EL (cell line): ENCODE measurements at regions not wholly inside any gene's neighbourhood (a gene's known extent, or its start where the extent isn't known, plus 50 kb on each side); places are given as distances from the start of the nearest gene placed in this dataset.

Experiments used
- DNase-seq: peaks from one replicate; pipeline ENCODE4 v3.0.0-alpha.2; 2016

GRCh38 chr3:124381575-124382333, 348.5 kb upstream of the UMPS start:
- peak; percentile 20 for DNase-seq

GRCh38 chr3:124383051-124383450, 347.2 kb upstream of the UMPS start:
- no peak for DNase-seq

DNA sequence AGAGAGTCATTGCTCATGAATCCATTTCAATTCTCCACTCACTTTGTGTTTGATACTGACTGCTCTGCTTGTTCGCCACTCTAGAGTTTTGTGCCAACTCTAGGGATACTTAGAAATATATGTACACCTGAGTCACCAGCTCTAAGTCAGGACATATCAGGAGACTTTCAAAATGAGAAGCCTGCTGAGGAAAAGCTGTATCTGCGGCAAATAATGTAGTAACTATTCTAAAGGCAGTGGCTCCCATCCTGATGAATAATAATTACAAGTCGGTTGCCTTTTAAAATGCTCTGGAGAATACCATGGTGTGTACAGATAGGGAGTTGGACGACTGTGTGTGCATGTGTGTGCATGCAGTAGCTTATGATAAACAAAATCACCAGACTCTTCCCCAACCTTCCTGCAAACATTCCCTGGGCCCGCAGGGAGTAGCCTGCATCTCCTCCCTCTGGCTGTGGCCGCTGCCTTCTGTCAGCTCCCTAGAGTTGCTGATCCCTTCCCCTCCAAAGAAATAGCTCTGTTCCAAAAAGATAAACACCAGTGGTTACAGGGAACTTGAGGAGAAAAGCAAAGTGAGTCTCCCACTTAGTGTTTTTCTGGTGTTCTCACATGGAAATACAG, 346.3 kb upstream of the UMPS start:
- no peak for DNase-seq

- DNase-seq, result no peak
Observed at GRCh38 chr3:124384527-124384926, 345.7 kb upstream of the UMPS start.

DNA sequence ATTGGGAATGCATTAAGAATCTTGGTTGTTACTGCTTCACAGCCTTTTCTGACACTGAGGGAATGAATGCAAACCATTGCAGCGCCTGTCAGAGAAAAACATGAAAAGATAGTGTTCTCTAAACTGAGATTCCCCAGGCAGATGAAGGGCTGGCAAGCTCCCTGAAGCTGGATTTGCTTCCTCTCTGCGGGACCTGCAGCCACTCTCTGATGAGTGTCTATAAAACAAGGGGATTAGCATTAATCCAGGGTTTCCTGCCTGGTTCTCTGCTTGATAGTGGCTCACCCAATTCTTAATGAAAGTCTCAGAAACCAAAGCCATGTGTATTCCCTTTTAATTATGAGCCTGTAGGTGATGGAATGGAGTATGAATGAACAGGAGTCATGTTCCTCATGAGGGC, 344.3 kb upstream of the UMPS start:
- DNase-seq, result no peak

- DNase-seq, result no peak
Observed at GRCh38 chr3:124386996-124387595, 343.2 kb upstream of the UMPS start.

DNA sequence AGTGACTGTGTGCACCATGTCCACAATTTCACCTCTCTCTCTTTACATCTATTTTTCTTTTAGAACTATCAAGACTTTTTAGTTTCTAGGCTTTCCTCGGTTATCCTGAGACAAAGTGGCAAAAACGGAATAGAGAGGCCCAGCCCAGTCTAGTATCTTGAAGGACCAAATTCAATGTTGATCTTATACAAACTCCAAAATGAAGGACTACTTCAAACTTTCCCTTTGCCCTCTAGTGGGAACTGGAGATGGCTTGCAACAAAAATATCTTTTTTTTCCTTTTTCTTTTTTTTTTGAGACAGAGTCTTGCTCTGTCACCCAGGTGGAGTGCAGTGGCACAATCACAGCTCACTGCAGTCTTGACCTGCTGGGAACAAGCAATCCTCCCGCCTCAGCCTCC, 338.5 kb upstream of the UMPS start:
- no peak for DNase-seq

- DNase-seq, result no peak
Observed at GRCh38 chr3:124393340-124393739, 336.9 kb upstream of the UMPS start.

DNA sequence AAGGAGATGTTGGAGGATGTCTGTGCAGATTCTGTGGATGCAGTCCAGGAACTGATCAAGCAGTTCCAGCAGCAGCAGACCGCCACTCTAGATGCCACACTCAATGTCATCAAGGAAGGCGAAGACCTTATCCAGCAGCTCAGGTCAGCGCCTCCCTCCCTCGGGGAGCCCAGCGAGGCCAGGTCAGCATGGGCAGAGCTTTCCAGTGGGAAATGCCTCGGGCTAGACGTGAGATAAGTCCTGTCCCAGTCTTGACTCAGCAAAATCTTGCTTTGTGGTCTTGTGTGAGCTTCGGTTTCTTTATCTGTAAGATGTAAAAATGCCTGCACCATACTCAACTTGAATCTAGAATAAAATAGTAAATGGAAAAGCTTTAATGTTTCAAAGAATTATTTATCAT, 335.1 kb upstream of the UMPS start:
- DNase-seq, result peak; percentile 5

DNA sequence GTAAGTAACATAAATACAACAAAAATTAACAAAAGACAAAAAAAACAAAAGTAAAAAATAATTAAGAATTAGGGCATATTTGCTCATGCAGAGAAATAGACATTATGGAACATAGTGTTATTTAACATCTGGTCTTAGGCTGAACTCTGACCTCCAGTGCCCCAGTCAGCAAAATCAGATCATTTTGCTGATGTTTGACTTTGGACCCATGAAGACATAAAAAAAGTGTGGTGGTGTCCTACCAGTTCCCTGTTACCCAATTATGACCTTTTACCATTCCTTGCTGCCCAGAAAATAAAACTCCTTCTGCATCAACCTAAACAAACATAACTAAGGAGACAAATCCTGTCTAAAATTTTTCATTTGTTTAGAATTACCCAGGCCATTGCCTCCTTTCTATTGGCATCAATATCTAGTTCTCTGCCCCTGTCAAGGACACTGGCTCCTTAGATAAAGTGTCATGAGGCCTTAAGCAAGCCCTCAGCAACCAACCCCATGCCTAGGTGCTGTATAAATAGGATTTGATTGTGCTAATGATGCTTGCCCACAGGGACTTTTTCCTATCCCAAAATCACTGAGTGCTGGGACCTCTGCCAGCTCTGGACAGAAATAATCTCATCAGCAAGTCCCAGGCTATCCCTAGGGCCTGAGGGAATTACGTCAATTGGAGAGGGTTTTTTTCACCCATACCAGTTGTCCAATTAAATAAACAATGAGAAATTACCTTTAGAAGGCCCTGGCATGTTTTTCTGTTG, 334.5 kb upstream of the UMPS start:
- DNase-seq, result peak; percentile 4

GRCh38 chr3:124396339-124396950, 333.8 kb upstream of the UMPS start:
- no peak for DNase-seq

- no peak for DNase-seq
Observed at GRCh38 chr3:124397088-124397487, 333.2 kb upstream of the UMPS start.

DNA sequence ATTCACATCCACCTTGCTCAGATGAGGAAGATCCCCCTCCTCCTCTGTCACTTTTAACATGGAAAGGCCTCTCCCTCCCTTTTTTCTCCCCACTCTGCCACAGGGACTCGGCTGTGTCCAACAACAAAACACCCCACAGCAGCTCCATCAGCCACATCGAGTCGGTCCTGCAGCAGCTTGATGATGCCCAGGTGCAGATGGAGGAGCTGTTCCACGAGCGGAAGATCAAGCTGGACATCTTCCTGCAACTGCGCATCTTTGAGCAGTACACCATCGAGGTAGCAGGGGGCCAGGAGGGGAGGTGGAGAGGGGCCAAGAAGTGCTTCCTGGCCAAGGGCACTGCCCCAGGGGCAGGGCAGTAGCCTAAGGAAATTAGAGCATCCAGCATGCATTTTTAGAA, 331.7 kb upstream of the UMPS start:
- no peak for DNase-seq

DNA sequence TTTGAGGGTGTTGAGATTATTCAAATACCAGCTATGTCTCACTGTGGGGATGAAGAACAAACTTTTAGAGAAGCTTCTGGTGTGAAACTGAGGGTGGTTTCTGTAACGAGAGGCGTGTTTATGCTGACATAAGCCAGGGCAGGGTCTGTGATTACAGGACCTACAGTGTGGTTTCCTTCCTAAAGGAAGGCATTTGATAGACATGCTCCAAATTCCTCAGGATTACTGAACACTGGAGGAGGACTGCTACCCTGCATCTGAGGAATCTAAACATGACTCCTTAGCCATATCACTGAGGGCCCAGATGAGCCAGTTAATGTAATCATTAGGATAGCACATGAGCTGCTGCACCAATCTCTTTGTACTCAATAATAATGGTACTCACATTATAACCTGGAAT, 328.4 kb upstream of the UMPS start:
- peak; percentile 59 for DNase-seq

GRCh38 chr3:124402791-124403190, 327.5 kb upstream of the UMPS start:
- DNase-seq, result no peak

GRCh38 chr3:124404621-124405020, 325.6 kb upstream of the UMPS start:
- no peak for DNase-seq

- DNase-seq, result peak; percentile 8
Observed at GRCh38 chr3:124407260-124407659, 323.0 kb upstream of the UMPS start.

DNA sequence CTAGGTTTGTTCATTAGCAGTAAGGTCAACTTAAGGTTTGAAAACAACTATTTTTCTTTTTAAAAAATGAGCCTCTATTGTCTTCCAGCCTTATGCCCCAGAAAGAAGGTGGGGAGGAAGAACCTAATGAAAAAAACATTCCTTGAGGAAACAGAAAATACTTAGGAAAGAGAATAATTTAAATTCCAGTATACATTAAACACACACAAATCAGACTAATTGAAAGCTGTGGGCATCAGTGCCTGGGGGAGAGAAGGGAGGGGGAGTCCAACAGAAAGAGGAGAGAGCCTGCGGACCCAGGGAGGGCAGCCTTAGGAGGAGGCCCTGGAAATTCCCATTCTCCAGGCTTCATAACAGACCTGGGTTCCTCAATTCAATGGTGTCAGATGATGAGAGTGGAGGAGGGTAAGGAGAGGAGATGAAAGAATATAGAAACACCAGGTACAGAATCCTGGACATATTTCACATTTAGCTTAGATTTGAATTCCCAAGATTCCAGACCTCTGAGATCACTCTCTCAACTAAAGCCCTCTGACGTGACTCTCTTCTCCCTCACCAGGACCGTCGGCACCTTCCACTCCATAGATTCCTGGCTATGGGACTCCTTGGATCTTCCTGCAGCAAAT, 320.5 kb upstream of the UMPS start:
- peak; percentile 89 for DNase-seq

DNA sequence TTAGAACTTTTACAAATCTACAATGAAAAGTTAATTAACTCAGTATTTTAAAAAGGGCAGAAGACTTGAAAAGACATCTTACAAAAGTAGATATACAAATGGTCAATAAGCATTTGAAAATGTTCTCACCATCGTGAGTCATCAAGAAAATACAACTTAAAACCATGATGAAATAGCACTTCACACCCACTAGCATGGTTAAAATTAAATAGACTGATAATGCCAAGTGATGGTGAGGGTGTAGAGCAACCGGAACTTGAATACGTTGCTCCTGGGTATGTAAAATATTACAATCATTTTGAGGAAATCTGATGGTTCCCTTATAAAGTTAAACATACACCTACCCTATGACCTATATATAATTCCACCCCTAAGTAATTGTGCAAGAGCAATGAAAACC, 319.8 kb upstream of the UMPS start:
- peak; percentile 47 for DNase-seq

DNA sequence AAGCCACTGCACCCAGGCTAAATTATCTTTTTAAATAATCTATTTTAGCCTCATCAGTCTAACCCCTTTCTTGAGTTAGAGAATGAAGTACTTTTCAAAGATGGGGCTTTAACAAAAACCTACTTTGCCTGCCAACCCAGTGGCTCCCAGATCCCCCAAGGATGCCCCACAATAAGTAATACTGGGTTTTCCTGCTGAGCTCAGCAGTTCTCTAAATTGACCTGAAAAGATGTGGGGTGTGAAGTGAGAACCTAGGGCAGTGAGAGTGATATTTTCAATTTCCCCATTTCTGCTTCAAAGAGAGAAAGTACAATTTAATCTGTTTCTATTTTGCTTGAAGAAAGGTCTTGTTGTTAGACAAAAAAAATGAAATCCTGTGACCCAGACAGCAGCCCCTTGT, 318.5 kb upstream of the UMPS start:
- DNase-seq, result no peak

- no peak for DNase-seq
Observed at GRCh38 chr3:124412644-124413043, 317.6 kb upstream of the UMPS start.

DNA sequence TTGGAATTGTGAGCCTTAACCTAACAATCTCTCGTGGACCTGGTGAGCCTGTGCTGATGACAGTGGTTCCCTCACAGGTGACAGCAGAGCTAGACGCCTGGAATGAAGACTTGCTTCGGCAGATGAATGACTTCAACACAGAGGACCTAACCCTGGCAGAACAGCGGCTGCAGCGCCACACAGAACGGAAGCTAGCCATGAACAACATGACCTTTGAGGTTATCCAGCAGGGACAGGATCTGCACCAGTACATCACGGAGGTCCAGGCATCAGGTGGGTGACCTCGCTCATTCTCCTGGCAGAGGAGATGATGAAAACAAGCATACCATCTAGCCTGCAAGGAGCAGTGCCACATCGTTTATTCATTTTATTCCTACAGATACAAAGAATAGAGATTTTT, 316.9 kb upstream of the UMPS start:
- no peak for DNase-seq
